Ecto neural progenitor cell (in vitro differentiated cells): ENCODE measurements at regions not wholly inside any gene's neighbourhood (a gene's known extent, or its start where the extent isn't known, plus 50 kb on each side); places are given as distances from the start of the nearest gene placed in this dataset.

Experiments
- DNase-seq: peaks from one replicate; pipeline ENCODE4 v3.0.0-alpha.2; 2018; ENCODE audit warnings: low spot score

- DNase-seq = no peak
Observed at GRCh38 chr19:29096896-29097295, 116.1 kb downstream of the UQCRFS1 start.

GRCh38 chr19:29093553-29093908 lies 119.4 kb downstream of the UQCRFS1 start:
- no peak for DNase-seq

- DNase-seq = no peak
Observed at GRCh38 chr19:29092712-29093552, 120.0 kb downstream of the UQCRFS1 start.

GRCh38 chr19:29090783-29091526 lies 122.0 kb downstream of the UQCRFS1 start:
- DNase-seq = no peak

- DNase-seq = no peak
Observed at GRCh38 chr19:29089315-29089870, 123.6 kb downstream of the UQCRFS1 start.

- DNase-seq = no peak
Observed at GRCh38 chr19:29088761-29089160, 124.2 kb downstream of the UQCRFS1 start.

GRCh38 chr19:29086646-29087045 lies 126.3 kb downstream of the UQCRFS1 start:
- DNase-seq = no peak

GRCh38 chr19:29086182-29086581 lies 126.8 kb downstream of the UQCRFS1 start:
- no peak for DNase-seq

- DNase-seq = no peak
Observed at GRCh38 chr19:29085630-29086029, 127.3 kb downstream of the UQCRFS1 start.

- no peak for DNase-seq
Observed at GRCh38 chr19:29085206-29085605, 127.7 kb downstream of the UQCRFS1 start.

- no peak for DNase-seq
Observed at GRCh38 chr19:29084266-29084665, 128.7 kb downstream of the UQCRFS1 start.

- DNase-seq = no peak
Observed at GRCh38 chr19:29083863-29084262, 129.1 kb downstream of the UQCRFS1 start.

GRCh38 chr19:29079356-29080032 lies 133.5 kb downstream of the UQCRFS1 start:
- no peak for DNase-seq

GRCh38 chr19:29076963-29077362 lies 136.0 kb downstream of the UQCRFS1 start:
- DNase-seq = no peak

- no peak for DNase-seq
Observed at GRCh38 chr19:29076161-29076560, 136.8 kb downstream of the UQCRFS1 start.

GRCh38 chr19:29075149-29075548 lies 137.8 kb downstream of the UQCRFS1 start:
- no peak for DNase-seq

GRCh38 chr19:29074579-29074978 lies 138.4 kb downstream of the UQCRFS1 start:
- DNase-seq = no peak

GRCh38 chr19:29067831-29068230 lies 145.1 kb downstream of the UQCRFS1 start:
- DNase-seq = no peak

GRCh38 chr19:29062475-29063435 lies 150.2 kb downstream of the UQCRFS1 start:
- no peak for DNase-seq

GRCh38 chr19:29060813-29061364 lies 152.1 kb downstream of the UQCRFS1 start:
- no peak for DNase-seq

GRCh38 chr19:29056535-29056934 lies 156.4 kb downstream of the UQCRFS1 start:
- no peak for DNase-seq
